Ascending aorta (tissue), 2 donors: ENCODE measurements at regions not wholly inside any gene's neighbourhood (a gene's known extent, or its start where the extent isn't known, plus 50 kb on each side); places are given as distances from the start of the nearest gene placed in this dataset.

Source experiments
- DNase-seq, 2 donors: peaks; one replicate each; pipeline ENCODE4 v3.0.0-alpha.2; 2019; ENCODE audit warnings: low spot score in 2 of 2
- H3K27ac ChIP-seq, 2 donors: fragments of 200-600 bp; sonication (generic); one replicate each; pipeline ENCODE4 v1.5.1; 2016 to 2017; ENCODE audit warnings: mild to moderate bottlenecking in 1 of 2
- H3K27me3 ChIP-seq: fragments of 200-600 bp; sonication (generic); one replicate; pipeline ENCODE4 v1.5.1; 2017
- H3K36me3 ChIP-seq, 2 donors: fragments of 200-600 bp; sonication (generic); one replicate each; pipeline ENCODE4 v1.5.1; 2016
- H3K4me1 ChIP-seq, 2 donors: fragments of 200-600 bp; sonication (generic); one replicate each; pipeline ENCODE4 v1.5.1; 2016 to 2017; ENCODE audit warnings: mild to moderate bottlenecking in 1 of 2
- H3K4me3 ChIP-seq, 2 donors: fragments of 200-600 bp; sonication (generic); one replicate each; pipeline ENCODE4 v1.5.1; 2016 to 2017; ENCODE audit warnings: mild to moderate bottlenecking in 1 of 2
- H3K9me3 ChIP-seq, 2 donors: fragments of 200-600 bp; sonication (generic); one replicate each; pipeline ENCODE4 v1.5.1; 2016
- CTCF ChIP-seq, 3 experiments: fragments of 200-600 bp in 2 of 3; fragments of 450-650 bp in 1 of 3; sonication (generic) in 2 of 3; IDR thresholded peaks; one replicate each; pipeline ENCODE4 v1.5.1; 2016 to 2019; ENCODE audit warnings: antibody characterized with exemption in 3 of 3, mild to moderate bottlenecking in 1 of 3, moderate library complexity in 1 of 3
- intact Hi-C: fragments of 100-400 bp; cut with DNase I; formaldehyde crosslinking; loops from one replicate; pipeline ENCODE4 v1.15.1; 2023

DNA sequence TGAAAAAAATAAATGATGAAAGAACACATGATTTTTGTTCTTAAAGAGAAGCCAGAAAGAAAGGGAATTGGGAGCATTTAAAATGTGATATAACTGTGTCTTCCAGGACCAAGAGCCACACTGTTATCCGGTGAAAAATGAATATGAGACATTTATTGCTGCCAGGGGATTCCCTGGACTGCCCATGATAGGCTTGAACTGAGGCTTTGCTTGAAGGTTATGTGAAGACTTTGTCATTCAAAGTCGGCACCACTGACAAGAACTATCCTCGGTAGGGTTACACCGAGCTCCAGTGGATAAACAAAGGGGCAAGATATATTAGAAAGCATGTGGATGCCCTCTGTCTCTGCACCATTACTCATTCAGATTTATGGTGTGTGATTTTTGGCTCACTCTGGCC lies 125.4 kb upstream of the MINDY3 start:
- Histone ChIP-seq H3K9me3 (no peaks in the 10 kb centered on the region), H3K4me3 (no peak overlapping the region), H3K27me3 (no peaks in the 10 kb centered on the region), H3K27ac (no peak overlapping the region), H3K4me1 (no peaks in the 10 kb centered on the region), H3K36me3 (no peaks in the 10 kb centered on the region)
- DNase-seq, result no peak
- intact Hi-C loops, result no loop called here
- TF ChIP-seq CTCF (IDR thresholded peaks at IDR 0.05), result no peak

- TF ChIP-seq CTCF (IDR thresholded peaks at IDR 0.05), result no peak
- no peaks in the 10 kb centered on the region for H3K27me3 ChIP-seq
- DNase-seq, result no peak
- intact Hi-C loops, result no loop called here
- no peaks in the 10 kb centered on the region for H3K36me3 ChIP-seq
- no peaks in the 10 kb centered on the region for H3K9me3 ChIP-seq
- no peak overlapping the region for H3K27ac ChIP-seq
- no peaks in the 10 kb centered on the region for H3K4me1 ChIP-seq
- H3K4me3 ChIP-seq, result no peak overlapping the region
These were observed 130.3 kb upstream of the MINDY3 start for GRCh38 chr10:15990535-15991129.

DNA sequence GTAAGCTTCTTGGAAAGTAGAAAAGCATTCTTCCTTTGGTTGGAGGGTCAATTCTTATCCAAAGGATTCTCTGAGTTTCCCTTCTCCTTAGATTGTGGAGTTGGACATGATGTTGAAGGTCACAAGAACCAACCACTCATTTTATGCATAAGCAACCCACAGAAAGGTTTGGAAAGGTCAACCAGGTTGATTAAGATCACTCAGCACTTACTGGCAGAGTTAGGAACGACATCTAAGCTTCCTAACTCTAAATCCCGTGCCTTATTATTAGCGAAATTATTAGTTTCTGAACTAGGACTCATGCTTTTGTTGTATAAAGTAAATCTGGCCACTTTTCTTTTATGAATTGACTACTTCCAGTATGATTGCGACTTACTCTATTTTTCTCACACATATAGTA lies 137.0 kb upstream of the MINDY3 start:
- intact Hi-C loops, result no loop called here
- no peak overlapping the region for H3K27ac ChIP-seq
- H3K36me3 ChIP-seq, result no peaks in the 10 kb centered on the region
- no peak for TF ChIP-seq CTCF (IDR thresholded peaks at IDR 0.05)
- no peak overlapping the region for H3K4me3 ChIP-seq
- no peaks in the 10 kb centered on the region for H3K4me1 ChIP-seq
- no peaks in the 10 kb centered on the region for H3K27me3 ChIP-seq
- no peak for DNase-seq
- no peaks in the 10 kb centered on the region for H3K9me3 ChIP-seq

DNA sequence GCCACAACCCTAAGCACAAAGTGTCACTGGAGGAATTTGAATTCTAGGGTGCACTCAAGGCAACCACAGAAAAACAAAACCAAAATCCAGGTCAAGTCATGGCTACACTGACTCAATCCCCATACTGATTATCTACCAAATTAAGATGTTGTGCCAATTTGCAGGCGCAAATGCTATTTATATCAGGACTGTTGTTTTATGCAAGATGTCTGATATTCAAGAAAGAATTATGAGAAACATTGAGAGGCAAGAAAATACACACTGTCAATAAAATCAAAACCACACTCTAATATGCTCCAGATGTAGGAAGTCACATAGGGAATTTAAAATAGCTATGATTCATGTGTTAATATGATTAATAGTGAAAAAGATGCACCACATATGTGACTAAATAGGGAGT lies 141.3 kb upstream of the MINDY3 start:
- Histone ChIP-seq H3K9me3 (no peaks in the 10 kb centered on the region), H3K4me3 (no peak overlapping the region), H3K27ac (no peak overlapping the region), H3K27me3 (no peaks in the 10 kb centered on the region), H3K4me1 (no peaks in the 10 kb centered on the region), H3K36me3 (no peaks in the 10 kb centered on the region)
- TF ChIP-seq CTCF (IDR thresholded peaks at IDR 0.05), result no peak
- DNase-seq, result no peak
- intact Hi-C loops, result no loop called here

DNA sequence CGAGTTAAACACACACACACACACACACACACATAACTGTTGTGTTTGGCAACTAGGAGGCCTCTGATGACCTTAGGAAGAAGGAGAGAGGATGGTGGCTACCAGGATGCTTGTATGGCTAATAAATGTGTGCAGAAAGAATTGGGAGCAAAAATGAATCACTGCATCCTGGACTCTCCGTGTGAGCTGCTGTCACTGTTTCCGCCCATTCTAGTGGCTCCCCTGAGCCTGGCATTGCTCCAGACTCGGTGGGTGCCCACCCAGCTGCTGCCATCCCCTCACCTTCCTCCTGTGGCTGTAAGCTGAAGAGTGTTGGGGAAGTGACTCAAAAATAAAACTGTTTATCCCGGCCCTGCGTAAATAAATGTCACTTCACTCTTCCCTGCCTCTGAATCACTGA lies 149.5 kb upstream of the MINDY3 start:
- intact Hi-C loops, result no loop called here
- H3K27me3 ChIP-seq, result no peaks in the 10 kb centered on the region
- H3K4me3 ChIP-seq, result no peak overlapping the region
- no peaks in the 10 kb centered on the region for H3K36me3 ChIP-seq
- H3K4me1 ChIP-seq, result no peaks in the 10 kb centered on the region
- no peak for DNase-seq
- no peaks in the 10 kb centered on the region for H3K9me3 ChIP-seq
- H3K27ac ChIP-seq, result no peak overlapping the region
- TF ChIP-seq CTCF (IDR thresholded peaks at IDR 0.05), result no peak

DNA sequence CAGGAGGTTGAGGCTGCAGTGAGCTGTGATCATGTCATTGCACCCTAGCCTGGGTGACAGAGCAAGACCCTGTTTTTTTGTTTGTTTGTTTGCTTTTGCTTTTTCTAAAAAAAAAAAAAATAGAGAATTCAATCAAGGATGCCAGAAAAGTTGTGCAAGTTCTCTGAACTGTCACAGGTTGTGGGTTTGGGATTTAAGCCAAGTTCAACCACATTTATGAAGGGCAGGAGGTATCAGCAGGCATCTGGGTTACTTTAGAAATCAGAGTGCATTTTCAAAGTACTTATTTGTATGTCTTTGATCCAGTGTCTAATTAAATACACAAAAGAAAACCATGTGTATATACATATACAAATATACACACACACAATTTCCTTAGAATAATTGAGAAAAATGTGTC lies 151.2 kb upstream of the MINDY3 start:
- DNase-seq, result no peak
- no peak for TF ChIP-seq CTCF (IDR thresholded peaks at IDR 0.05)
- no peaks in the 10 kb centered on the region for H3K4me1 ChIP-seq
- H3K27ac ChIP-seq, result no peak overlapping the region
- no peaks in the 10 kb centered on the region for H3K36me3 ChIP-seq
- H3K4me3 ChIP-seq, result no peak overlapping the region
- intact Hi-C loops, result no loop called here
- H3K27me3 ChIP-seq, result no peaks in the 10 kb centered on the region
- H3K9me3 ChIP-seq, result no peaks in the 10 kb centered on the region
